HEK293 (cell line): ENCODE measurements at regions not wholly inside any gene's neighbourhood (a gene's known extent, or its start where the extent isn't known, plus 50 kb on each side); places are given as distances from the start of the nearest gene placed in this dataset.

Source experiments
- CTCF ChIA-PET: fragments of 350-600 bp; formaldehyde crosslinking; extraction: SDS; loops from one replicate; lab custom pipeline; 2021; ENCODE audit warnings: antibody characterized with exemption; lab: Yijun Ruan, JAX
- POLR2A ChIA-PET: fragments of 300-600 bp; formaldehyde crosslinking; extraction: SDS; loops from one replicate; lab custom pipeline; 2020; ENCODE audit warnings: antibody characterized with exemption, inconsistent platforms; lab: Yijun Ruan, JAX
- H3K27ac ChIP-seq: fragments of 200-500 bp; sonication (Bioruptor generic); 2 replicates; pipeline ENCODE4 v1.5.1; 2014; ENCODE audit warnings: low read depth, low read length, control low read depth, inconsistent platforms; ENCODE audit errors: extremely low read depth
- H3K36me3 ChIP-seq, 2 experiments: fragments of 200-500 bp in 1 of 2; sonication (Bioruptor generic) in 1 of 2; 1 replicate in 1 of 2; 2 replicates in 1 of 2; pipeline ENCODE4 v1.5.1; 2014 to 2017; ENCODE audit warnings: inconsistent platforms in 2 of 2, low read length in 2 of 2; ENCODE audit not compliant: control insufficient read depth in 2 of 2, insufficient read depth in 1 of 2
- H3K4me1 ChIP-seq: fragments of 200-500 bp; sonication (Bioruptor generic); 2 replicates; pipeline ENCODE4 v1.5.1; 2014; ENCODE audit warnings: mild to moderate bottlenecking, low read length, inconsistent platforms; ENCODE audit not compliant: control insufficient read depth, insufficient read depth
- H3K4me3 ChIP-seq: 2 replicates; pipeline ENCODE4 v1.5.1; 2011; ENCODE audit warnings: low read depth, mild to moderate bottlenecking, control low read depth, low read length, moderate library complexity
- H3K9me3 ChIP-seq: fragments of 200-500 bp; sonication (Bioruptor generic); 2 replicates; pipeline ENCODE4 v1.5.1; 2014; ENCODE audit warnings: low read depth, low read length, inconsistent platforms; ENCODE audit not compliant: control insufficient read depth, insufficient read depth
- EGR2 ChIP-seq: fragments of 450-650 bp; formaldehyde crosslinking; IDR thresholded peaks from 2 replicates; pipeline ENCODE4 v1.5.1; 2016; ENCODE audit warnings: low read depth, missing biosample characterization, missing genetic modification characterization
- GFI1B ChIP-seq: fragments of 450-650 bp; formaldehyde crosslinking; IDR thresholded peaks from 2 replicates; pipeline ENCODE4 v1.5.1; 2016; ENCODE audit warnings: missing biosample characterization, missing genetic modification characterization
- GLI4 ChIP-seq: fragments of 450-650 bp; formaldehyde crosslinking; IDR thresholded peaks from 2 replicates; pipeline ENCODE4 v1.5.1; 2016; ENCODE audit warnings: missing biosample characterization, missing genetic modification characterization
- GLIS1 ChIP-seq: fragments of 450-650 bp; formaldehyde crosslinking; IDR thresholded peaks from 2 replicates; pipeline ENCODE4 v1.5.1; 2016; ENCODE audit warnings: missing biosample characterization, missing genetic modification characterization
- HOXC10 ChIP-seq: sonication (generic); formaldehyde crosslinking; IDR thresholded peaks from 2 replicates; pipeline ENCODE4 v1.8.1; 2023; ENCODE audit warnings: mild to moderate bottlenecking, missing genetic modification reagents
- PRDM1 ChIP-seq: fragments of 450-650 bp; formaldehyde crosslinking; IDR thresholded peaks from 2 replicates; pipeline ENCODE4; 2016; ENCODE audit warnings: missing biosample characterization, missing genetic modification characterization
- ZBTB1 ChIP-seq: fragments of 450-650 bp; formaldehyde crosslinking; IDR thresholded peaks from 2 replicates; pipeline ENCODE4 v1.5.1; 2016; ENCODE audit warnings: missing biosample characterization, missing genetic modification characterization
- ZFP37 ChIP-seq: fragments of 450-650 bp; formaldehyde crosslinking; IDR thresholded peaks from 2 replicates; pipeline ENCODE4 v1.5.1; 2016; ENCODE audit warnings: missing biosample characterization, missing genetic modification characterization
- ZFP41 ChIP-seq: fragments of 450-650 bp; formaldehyde crosslinking; IDR thresholded peaks from 2 replicates; pipeline ENCODE4 v1.5.1; 2016; ENCODE audit warnings: missing biosample characterization, missing genetic modification characterization, borderline replicate concordance
- ZNF132 ChIP-seq: fragments of 450-650 bp; formaldehyde crosslinking; IDR thresholded peaks from 2 replicates; pipeline ENCODE4 v1.5.1; 2017; ENCODE audit warnings: missing biosample characterization, missing genetic modification characterization, borderline replicate concordance
- ZNF138 ChIP-seq: fragments of 450-650 bp; formaldehyde crosslinking; IDR thresholded peaks from 2 replicates; pipeline ENCODE4 v1.5.1; 2016; ENCODE audit warnings: missing biosample characterization, missing genetic modification characterization, borderline replicate concordance
- ZNF16 ChIP-seq: fragments of 450-650 bp; formaldehyde crosslinking; IDR thresholded peaks from 2 replicates; pipeline ENCODE4 v1.5.1; 2016; ENCODE audit warnings: low read depth, missing biosample characterization, missing genetic modification characterization
- ZNF175 ChIP-seq: fragments of 450-650 bp; formaldehyde crosslinking; IDR thresholded peaks from 2 replicates; pipeline ENCODE4 v1.5.1; 2016; ENCODE audit warnings: missing biosample characterization, missing genetic modification characterization
- ZNF2 ChIP-seq: fragments of 450-650 bp; formaldehyde crosslinking; IDR thresholded peaks from 2 replicates; pipeline ENCODE4 v1.5.1; 2016; ENCODE audit warnings: missing biosample characterization, missing genetic modification characterization
- ZNF324 ChIP-seq: fragments of 450-650 bp; formaldehyde crosslinking; IDR thresholded peaks from 2 replicates; pipeline ENCODE4 v1.5.1; 2016; ENCODE audit warnings: missing biosample characterization, missing genetic modification characterization
- ZNF350 ChIP-seq: fragments of 450-650 bp; formaldehyde crosslinking; IDR thresholded peaks from 2 replicates; pipeline ENCODE4 v1.5.0; 2017; ENCODE audit warnings: missing biosample characterization, mild to moderate bottlenecking, missing genetic modification characterization
- ZNF423 ChIP-seq: fragments of 450-650 bp; formaldehyde crosslinking; IDR thresholded peaks from 2 replicates; pipeline ENCODE4 v1.5.1; 2016; ENCODE audit warnings: missing biosample characterization, missing genetic modification characterization
- ZNF521 ChIP-seq: fragments of 450-650 bp; formaldehyde crosslinking; IDR thresholded peaks from 2 replicates; pipeline ENCODE4 v1.5.1; 2017; ENCODE audit warnings: missing biosample characterization, mild to moderate bottlenecking, missing genetic modification characterization
- ZNF529 ChIP-seq: fragments of 450-650 bp; formaldehyde crosslinking; IDR thresholded peaks from 2 replicates; pipeline ENCODE4 v1.5.1; 2017; ENCODE audit warnings: missing genetic modification characterization, missing biosample characterization; ENCODE audit not compliant: insufficient replicate concordance
- ZNF558 ChIP-seq: fragments of 450-650 bp; formaldehyde crosslinking; IDR thresholded peaks from 2 replicates; pipeline ENCODE4 v1.5.1; 2016; ENCODE audit warnings: missing biosample characterization, missing genetic modification characterization
- ZNF560 ChIP-seq: fragments of 450-650 bp; formaldehyde crosslinking; IDR thresholded peaks from 2 replicates; pipeline ENCODE4 v1.5.1; 2017; ENCODE audit warnings: missing biosample characterization, missing genetic modification characterization, borderline replicate concordance
- ZNF585B ChIP-seq: fragments of 450-650 bp; formaldehyde crosslinking; IDR thresholded peaks from 2 replicates; pipeline ENCODE4 v1.5.1; 2016; ENCODE audit warnings: missing biosample characterization, missing genetic modification characterization
- ZNF777 ChIP-seq: fragments of 450-650 bp; formaldehyde crosslinking; IDR thresholded peaks from 2 replicates; pipeline ENCODE4 v1.5.1; 2017; ENCODE audit warnings: missing biosample characterization, missing genetic modification characterization, borderline replicate concordance
- ZSCAN16 ChIP-seq: fragments of 450-650 bp; formaldehyde crosslinking; IDR thresholded peaks from 2 replicates; pipeline ENCODE4 v1.5.1; 2016; ENCODE audit warnings: missing biosample characterization, missing genetic modification characterization
- TF ChIP-seq, protein P1 (sequence below): fragments of 450-650 bp; formaldehyde crosslinking; IDR thresholded peaks from 2 replicates; pipeline ENCODE4 v1.5.1; 2017; ENCODE audit warnings: missing biosample characterization, mild to moderate bottlenecking, missing genetic modification characterization, moderate library complexity

DNA sequence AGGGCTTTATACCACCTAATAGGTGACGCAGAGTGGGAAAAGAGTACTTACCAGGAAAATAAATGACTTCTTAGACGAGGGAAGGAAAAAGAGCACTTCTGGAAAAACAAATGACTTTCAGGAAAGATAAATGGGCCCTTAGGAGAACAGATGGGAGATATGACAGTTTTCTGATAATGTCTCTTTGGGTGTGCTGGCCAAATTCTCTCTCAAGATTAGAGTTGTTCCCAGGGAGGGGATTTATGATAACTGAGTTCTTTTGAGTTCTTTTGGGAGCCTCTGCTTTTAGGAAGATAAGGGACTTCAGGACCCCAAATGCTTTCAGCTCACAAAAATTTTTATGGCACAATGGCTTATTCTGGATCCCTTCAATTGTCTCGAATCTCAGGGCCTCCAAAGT, 70.3 kb upstream of the EPCAM start:
- no peaks in the 10 kb centered on the region for H3K9me3 ChIP-seq
- H3K4me1 ChIP-seq = peaks cover 11% of the 10 kb centered on the region; the same call in 1 of the 2 replicates
- CTCF ChIA-PET = no interaction called here
- no peak overlapping the region for H3K4me3 ChIP-seq
- H3K36me3 ChIP-seq = no peaks in the 10 kb centered on the region
- TF ChIP-seq ZNF16 (tag by site-specific recombination) (no peak), GFI1B (tag by site-specific recombination) (no peak)
- no peak overlapping the region for H3K27ac ChIP-seq
- POLR2A ChIA-PET = interaction anchor here (0.7 kb wide), 1 partner anchor 328 kb away, joined by 3 read pairs; no protein-coding TSS in a partner anchor

DNA sequence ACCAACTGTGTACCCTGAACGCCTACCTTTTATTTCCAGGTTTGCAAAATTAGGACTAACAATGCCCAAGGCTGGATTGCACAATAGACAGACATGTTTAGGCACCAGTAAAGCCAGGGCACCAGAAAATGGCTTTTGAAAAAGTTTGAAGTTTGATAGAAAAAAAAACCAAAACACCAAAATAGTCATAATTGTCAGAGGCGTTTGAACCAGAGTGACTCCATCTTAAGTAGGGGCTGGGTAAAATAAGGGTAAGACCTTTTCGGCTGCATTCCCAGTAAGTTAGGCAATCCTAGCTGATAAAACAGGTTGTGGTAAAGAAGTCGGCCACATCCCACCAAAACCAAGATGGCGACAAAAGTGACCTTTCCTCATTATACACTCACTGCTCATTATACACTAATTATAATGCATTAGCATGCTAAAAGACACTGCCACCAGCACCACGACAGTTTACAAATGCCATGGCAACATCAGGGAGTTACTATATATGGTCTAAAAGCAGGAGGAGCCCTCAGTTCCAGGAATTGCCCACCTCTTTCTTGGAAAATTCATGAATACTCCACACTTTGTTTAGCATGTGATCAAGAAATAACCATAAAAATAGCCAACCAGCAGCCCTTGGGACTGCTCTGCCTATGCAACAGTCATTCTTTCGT, 71.2 kb upstream of the EPCAM start:
- Histone ChIP-seq H3K4me1 (0 out of 2 replicates have a peak, but pooled peaks cover 4% of the 10 kb centered on the region), H3K9me3 (no peaks in the 10 kb centered on the region), H3K4me3 (no peak overlapping the region), H3K36me3 (no peaks in the 10 kb centered on the region), H3K27ac (no peak overlapping the region)
- ChIA-PET CTCF (no interaction called here), POLR2A (no interaction called here)
- no peak for TF ChIP-seq GLIS1 (tag by site-specific recombination)
- no peak for TF ChIP-seq ZNF132
- TF ChIP-seq ZBTB1 (tag by site-specific recombination) = no peak
- no peak for TF ChIP-seq ZNF521 (tag by site-specific recombination)
- no peak for TF ChIP-seq ZSCAN16
- no peak for TF ChIP-seq ZNF585B
- TF ChIP-seq PRDM1 (tag by site-specific recombination) = no peak
- no peak for TF ChIP-seq ZNF560 (tag by site-specific recombination)
- no peak for TF ChIP-seq HOXC10 (CRISPR knock-in tag)
- no peak for TF ChIP-seq ZFP41 (tag by site-specific recombination)
- TF ChIP-seq ZNF138 (tag by site-specific recombination) = no peak
- TF ChIP-seq GLI4 (tag by site-specific recombination) = no peak
- no peak for TF ChIP-seq ZNF423 (tag by site-specific recombination)

DNA sequence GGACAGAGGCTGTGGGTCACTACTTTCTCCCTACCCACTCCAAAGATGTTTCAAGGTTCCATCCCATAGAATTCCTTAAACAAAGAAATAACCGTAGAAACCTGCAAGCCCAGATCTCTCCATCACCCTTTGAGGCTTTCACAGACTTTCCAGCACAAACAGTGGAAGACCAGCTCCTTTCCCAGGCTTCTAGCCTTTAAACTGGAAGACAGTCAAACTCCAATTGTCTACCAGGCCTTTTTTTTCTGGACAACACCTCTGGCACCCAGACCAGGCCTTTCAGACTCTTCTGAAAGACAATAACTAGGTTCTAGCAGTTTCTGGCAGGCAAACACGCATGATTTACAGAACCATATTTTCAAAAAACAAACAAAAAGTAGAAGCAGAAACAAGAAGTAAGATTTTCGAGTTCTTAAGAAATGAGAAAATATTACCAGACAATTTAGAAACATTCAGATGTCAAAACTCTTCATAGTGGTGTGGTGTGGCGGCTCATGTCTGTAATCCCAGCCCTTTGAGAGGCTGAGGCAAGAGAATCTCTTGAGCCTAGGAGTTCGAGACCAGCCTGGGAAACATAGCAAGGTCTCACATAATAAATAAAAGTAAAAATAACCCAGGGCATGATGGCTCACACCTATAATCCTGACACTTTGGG, 73.0 kb upstream of the EPCAM start:
- CTCF ChIA-PET = no interaction called here
- no peak overlapping the region for H3K27ac ChIP-seq
- POLR2A ChIA-PET = no interaction called here

More for the DNA sequence above, 73.0 kb upstream of the EPCAM start:
- Histone ChIP-seq H3K4me1 (0 out of 2 replicates have a peak, but pooled peaks cover 4% of the 10 kb centered on the region), H3K9me3 (no peaks in the 10 kb centered on the region), H3K36me3 (no peaks in the 10 kb centered on the region), H3K4me3 (no peak overlapping the region)
- TF ChIP-seq ZNF350 = no peak
- TF ChIP-seq ZNF324 = no peak
- no peak for TF ChIP-seq ZFP37 (tag by site-specific recombination)
- no peak for TF ChIP-seq EGR2 (tag by site-specific recombination)
- TF ChIP-seq ZNF175 (tag by site-specific recombination) = no peak
- TF ChIP-seq ZNF777 (tag by site-specific recombination) = no peak
- TF ChIP-seq ZNF558 (tag by site-specific recombination) = no peak
- no peak for TF ChIP-seq ZNF529 (tag by site-specific recombination)
- no peak for TF ChIP-seq ZNF2
- TF ChIP-seq, protein P1, sequence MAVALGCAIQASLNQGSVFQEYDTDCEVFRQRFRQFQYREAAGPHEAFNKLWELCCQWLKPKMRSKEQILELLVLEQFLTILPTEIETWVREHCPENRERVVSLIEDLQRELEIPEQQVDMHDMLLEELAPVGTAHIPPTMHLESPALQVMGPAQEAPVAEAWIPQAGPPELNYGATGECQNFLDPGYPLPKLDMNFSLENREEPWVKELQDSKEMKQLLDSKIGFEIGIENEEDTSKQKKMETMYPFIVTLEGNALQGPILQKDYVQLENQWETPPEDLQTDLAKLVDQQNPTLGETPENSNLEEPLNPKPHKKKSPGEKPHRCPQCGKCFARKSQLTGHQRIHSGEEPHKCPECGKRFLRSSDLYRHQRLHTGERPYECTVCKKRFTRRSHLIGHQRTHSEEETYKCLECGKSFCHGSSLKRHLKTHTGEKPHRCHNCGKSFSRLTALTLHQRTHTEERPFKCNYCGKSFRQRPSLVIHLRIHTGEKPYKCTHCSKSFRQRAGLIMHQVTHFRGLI (tag by site-specific recombination) = no peak
